OCI-LY7 (cell line): ENCODE measurements at regions not wholly inside any gene's neighbourhood (a gene's known extent, or its start where the extent isn't known, plus 50 kb on each side); places are given as distances from the start of the nearest gene placed in this dataset.

Experiments
- BruUV-seq: library from RNA; stranded (reverse); fragments of 400-500 nt; replicated peaks from 2 replicates; lab custom pipeline; 2021; lab: Mats Ljungman, UMichigan
- CTCF ChIA-PET: fragments of 300-600 bp; sonication (Branson Sonifier 250); formaldehyde crosslinking; loops from one replicate; lab custom pipeline; 2022; ENCODE audit warnings: antibody characterized with exemption; ENCODE audit not compliant: unreplicated experiment; lab: Charles Lee
- POLR2A ChIA-PET: fragments of 300-600 bp; sonication (Branson Sonifier 250); formaldehyde crosslinking; loops from one replicate; lab custom pipeline; 2022; ENCODE audit warnings: antibody characterized with exemption; lab: Charles Lee
- DNase-seq: peaks from one replicate; pipeline ENCODE4 v3.0.0-alpha.2; 2015; ENCODE audit warnings: low spot score
- H2AFZ ChIP-seq: fragments of 200-600 bp; sonication (generic), shearing (Covaris generic); 2 replicates; pipeline ENCODE4 v1.6.1; 2014; ENCODE audit warnings: mild to moderate bottlenecking, antibody characterized with exemption, low read length, moderate library complexity
- H3K27ac ChIP-seq: fragments of 200-600 bp; sonication (generic); 2 replicates; pipeline ENCODE4 v1.5.1; 2014; ENCODE audit warnings: mixed run types, low read depth, mild to moderate bottlenecking, moderate library complexity, low read length, inconsistent platforms; ENCODE audit not compliant: poor library complexity, severe bottlenecking
- H3K36me3 ChIP-seq: fragments of 200-600 bp; sonication (generic); 2 replicates; pipeline ENCODE4 v1.6.1; 2014; ENCODE audit warnings: mild to moderate bottlenecking, antibody characterized with exemption, low read length, moderate library complexity, mixed read lengths; ENCODE audit not compliant: insufficient read depth
- H3K4me1 ChIP-seq: fragments of 200-600 bp; sonication (generic); 2 replicates; pipeline ENCODE4 v1.5.1; 2014; ENCODE audit warnings: mild to moderate bottlenecking, low read length; ENCODE audit not compliant: insufficient read depth, poor library complexity, severe bottlenecking
- H3K4me2 ChIP-seq: fragments of 200-600 bp; sonication (generic); 2 replicates; pipeline ENCODE4 v1.6.1; 2014; ENCODE audit warnings: mild to moderate bottlenecking, low read length
- H3K4me3 ChIP-seq: fragments of 200-600 bp; sonication (generic); 2 replicates; pipeline ENCODE4 v1.5.1; 2014; ENCODE audit warnings: mild to moderate bottlenecking, low read depth, low read length; ENCODE audit not compliant: poor library complexity, severe bottlenecking
- H3K79me2 ChIP-seq: fragments of 200-600 bp; sonication (generic); 2 replicates; pipeline ENCODE4 v1.6.1; 2016; ENCODE audit warnings: low read depth, mild to moderate bottlenecking, low read length, moderate library complexity, mixed read lengths; ENCODE audit not compliant: insufficient read depth
- H3K9me2 ChIP-seq: fragments of 200-600 bp; sonication (generic); 2 replicates; pipeline ENCODE4 v1.6.1; 2016; ENCODE audit warnings: mild to moderate bottlenecking, low read length, mixed read lengths; ENCODE audit not compliant: insufficient read depth
- H3K9me3 ChIP-seq: fragments of 200-600 bp; sonication (generic); 2 replicates; pipeline ENCODE4 v1.6.1; 2014; ENCODE audit warnings: mild to moderate bottlenecking, mixed run types, low read length, mixed read lengths
- H4K20me1 ChIP-seq: fragments of 200-600 bp; sonication (generic); 2 replicates; pipeline ENCODE4 v1.6.1; 2014; ENCODE audit warnings: mild to moderate bottlenecking, antibody characterized with exemption, low read length, moderate library complexity, mixed read lengths; ENCODE audit not compliant: insufficient read depth
- CTCF ChIP-seq: fragments of 200-600 bp; sonication (generic); conservative IDR thresholded peaks from 2 replicates; pipeline ENCODE4 v1.5.1; 2014; ENCODE audit warnings: mild to moderate bottlenecking, antibody characterized with exemption, low read length, moderate library complexity, mixed read lengths
- EZH2phosphoT487 ChIP-seq: fragments of 200-600 bp; sonication (generic); IDR thresholded peaks from 2 replicates; pipeline ENCODE4 v1.6.1; 2018; ENCODE audit warnings: low read depth, borderline replicate concordance, mild to moderate bottlenecking, mixed run types, antibody characterized with exemption, low read length, moderate library complexity, mixed read lengths
- intact Hi-C: fragments of 100-400 bp; cut with micrococcal nuclease; formaldehyde crosslinking; loops from one replicate; pipeline ENCODE4 v1.10.0; 2022; ENCODE audit not compliant: unreplicated experiment

- no peak overlapping the region for H3K4me3 ChIP-seq
- no peaks in the 10 kb centered on the region for H3K36me3 ChIP-seq
- 0 out of 2 replicates have a peak, but pooled peaks cover 3% of the 10 kb centered on the region for H4K20me1 ChIP-seq
- H3K4me1 ChIP-seq, result no peaks in the 10 kb centered on the region
- ChIA-PET CTCF (no interaction called here), POLR2A (no interaction called here)
- no peak overlapping the region for H3K27ac ChIP-seq
- H3K9me3 ChIP-seq, result no peaks in the 10 kb centered on the region
- no TSS peak for BruUV-seq
- H2AFZ ChIP-seq, result no peak overlapping the region
- H3K4me2 ChIP-seq, result no peak overlapping the region
- TF ChIP-seq CTCF, result no peak
- intact Hi-C loops, result no loop called here
- no peaks in the 10 kb centered on the region for H3K79me2 ChIP-seq
- H3K9me2 ChIP-seq, result no peaks in the 10 kb centered on the region
- DNase-seq, result no peak
Measured at GRCh38 chr10:6788731-6789130, 208.7 kb upstream of the PRKCQ start.

GRCh38 chr10:6788231-6788630 lies 208.2 kb upstream of the PRKCQ start:
- H4K20me1 ChIP-seq, result 0 out of 2 replicates have a peak, but pooled peaks cover 3% of the 10 kb centered on the region
- H3K9me3 ChIP-seq, result no peaks in the 10 kb centered on the region
- H3K36me3 ChIP-seq, result no peaks in the 10 kb centered on the region
- no peaks in the 10 kb centered on the region for H3K79me2 ChIP-seq
- H3K4me2 ChIP-seq, result no peak overlapping the region
- no TSS peak for BruUV-seq
- no peak for DNase-seq
- intact Hi-C loops, result no loop called here
- H2AFZ ChIP-seq, result no peak overlapping the region
- no peaks in the 10 kb centered on the region for H3K9me2 ChIP-seq
- ChIA-PET POLR2A (interaction anchor here (0.6 kb wide), 1 partner anchor 145 kb away, joined by 5 read pairs; no protein-coding TSS in a partner anchor), CTCF (no interaction called here)
- no peak overlapping the region for H3K4me3 ChIP-seq
- no peaks in the 10 kb centered on the region for H3K4me1 ChIP-seq
- no peak overlapping the region for H3K27ac ChIP-seq
- TF ChIP-seq EZH2phosphoT487 (no peak), CTCF (no peak)

- Histone ChIP-seq H3K4me2 (no peak overlapping the region), H3K36me3 (no peaks in the 10 kb centered on the region), H3K79me2 (no peaks in the 10 kb centered on the region), H3K27ac (no peak overlapping the region), H4K20me1 (0 out of 2 replicates have a peak, but pooled peaks cover 3% of the 10 kb centered on the region), H2AFZ (no peak overlapping the region), H3K4me1 (no peaks in the 10 kb centered on the region), H3K9me3 (no peaks in the 10 kb centered on the region), H3K9me2 (no peaks in the 10 kb centered on the region), H3K4me3 (no peak overlapping the region)
- no TSS peak for BruUV-seq
- no peak for DNase-seq
- ChIA-PET POLR2A (interaction anchor here (0.6 kb wide), 1 partner anchor 145 kb away, joined by 5 read pairs; no protein-coding TSS in a partner anchor), CTCF (no interaction called here)
- intact Hi-C loops, result no loop called here
- TF ChIP-seq CTCF (no peak), EZH2phosphoT487 (no peak)
Measured at GRCh38 chr10:6787718-6788117, 207.6 kb upstream of the PRKCQ start.
